ENCODE measurements at regions not wholly inside any gene's neighbourhood (a gene's known extent, or its start where the extent isn't known, plus 50 kb on each side); places are given as distances from the start of the nearest gene placed in this dataset.
"Not testable (repeated sequence)": the region's sequence is repeated elsewhere in the genome, so short reads cannot be mapped to it uniquely, and the experiment has no call there.

GRCh38 chr5:104611135-104611767, 1048.7 kb upstream of the NUDT12 start:
- DNase-seq: no peak

- DNase-seq: no peak
Observed at GRCh38 chr5:104606258-104606829, 1043.8 kb upstream of the NUDT12 start.

GRCh38 chr5:104599726-104600125, 1037.1 kb upstream of the NUDT12 start:
- DNase-seq: no peak

DNA sequence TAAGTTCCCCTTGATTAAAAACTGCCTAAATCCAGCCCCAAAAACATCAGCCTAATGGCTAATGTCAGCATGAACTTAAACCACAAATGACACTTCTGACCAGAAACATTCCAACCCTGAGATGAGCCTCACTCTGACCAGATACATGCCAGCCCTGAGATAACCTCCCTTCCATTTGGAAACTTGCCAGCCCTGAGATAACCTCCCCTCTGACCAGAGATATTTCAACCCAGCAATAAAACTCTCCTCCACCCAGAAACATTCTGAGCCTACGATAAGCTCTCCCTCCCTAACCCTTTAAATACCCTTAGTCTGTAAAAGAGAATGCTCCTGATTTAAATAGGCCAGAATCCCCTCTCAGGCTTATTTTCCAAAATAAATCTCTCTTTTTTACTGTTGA, 1035.7 kb upstream of the NUDT12 start:
- DNase-seq: no peak

- DNase-seq: no peak
Observed at GRCh38 chr5:104594850-104595249, 1032.3 kb upstream of the NUDT12 start.

GRCh38 chr5:104576677-104577076, 1014.1 kb upstream of the NUDT12 start:
- DNase-seq: no peak

- no peak for DNase-seq
Observed at GRCh38 chr5:104573949-104574709, 1011.5 kb upstream of the NUDT12 start.

DNA sequence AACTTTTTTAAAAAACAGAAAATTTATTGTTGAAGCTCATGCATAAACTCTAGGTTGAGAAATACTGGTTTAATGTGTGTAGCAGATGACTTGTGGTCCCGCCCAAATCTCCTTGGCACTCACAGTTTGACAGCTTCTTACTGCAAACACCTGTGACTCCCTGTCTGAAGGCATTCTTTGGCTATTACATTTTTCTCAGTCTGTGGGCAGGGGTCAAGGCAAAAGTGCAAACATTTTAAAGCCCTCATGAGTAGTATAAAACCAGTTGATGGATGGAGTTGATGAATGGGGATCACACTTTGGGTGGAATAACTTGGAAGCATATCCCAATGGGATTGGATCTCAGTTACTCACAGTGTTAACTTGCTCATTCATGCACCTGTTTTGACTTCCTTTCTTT, 1007.0 kb upstream of the NUDT12 start:
- no peak for DNase-seq

- no peak for DNase-seq
Observed at GRCh38 chr5:104564530-104564929, 1001.9 kb upstream of the NUDT12 start.

GRCh38 chr5:104556957-104557356, 994.4 kb upstream of the NUDT12 start:
- DNase-seq: no peak

DNA sequence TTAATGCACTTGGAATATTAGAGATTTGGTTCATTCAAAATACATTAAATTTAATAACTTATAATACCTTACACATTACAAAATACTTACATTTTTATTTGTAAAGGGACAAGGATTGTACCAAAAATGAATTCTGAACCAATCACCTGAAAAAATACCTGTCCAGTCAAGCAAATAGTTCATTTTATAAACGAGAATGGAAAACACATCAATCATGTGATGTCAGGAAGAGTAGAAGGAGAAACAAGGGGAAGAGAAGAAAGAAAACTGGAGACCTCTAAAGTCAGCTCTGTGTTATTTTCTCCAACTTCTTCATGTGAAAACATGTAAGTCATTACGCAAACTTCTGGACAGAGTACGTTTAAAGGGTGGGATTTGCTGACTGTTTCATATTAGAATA, 989.0 kb upstream of the NUDT12 start:
- DNase-seq: no peak

- DNase-seq: not testable (repeated sequence)
Observed at GRCh38 chr5:104546871-104547270, 984.3 kb upstream of the NUDT12 start.

- no peak for DNase-seq
Observed at GRCh38 chr5:104541141-104541785, 978.7 kb upstream of the NUDT12 start.

GRCh38 chr5:104540448-104540847, 977.9 kb upstream of the NUDT12 start:
- DNase-seq: no peak

DNA sequence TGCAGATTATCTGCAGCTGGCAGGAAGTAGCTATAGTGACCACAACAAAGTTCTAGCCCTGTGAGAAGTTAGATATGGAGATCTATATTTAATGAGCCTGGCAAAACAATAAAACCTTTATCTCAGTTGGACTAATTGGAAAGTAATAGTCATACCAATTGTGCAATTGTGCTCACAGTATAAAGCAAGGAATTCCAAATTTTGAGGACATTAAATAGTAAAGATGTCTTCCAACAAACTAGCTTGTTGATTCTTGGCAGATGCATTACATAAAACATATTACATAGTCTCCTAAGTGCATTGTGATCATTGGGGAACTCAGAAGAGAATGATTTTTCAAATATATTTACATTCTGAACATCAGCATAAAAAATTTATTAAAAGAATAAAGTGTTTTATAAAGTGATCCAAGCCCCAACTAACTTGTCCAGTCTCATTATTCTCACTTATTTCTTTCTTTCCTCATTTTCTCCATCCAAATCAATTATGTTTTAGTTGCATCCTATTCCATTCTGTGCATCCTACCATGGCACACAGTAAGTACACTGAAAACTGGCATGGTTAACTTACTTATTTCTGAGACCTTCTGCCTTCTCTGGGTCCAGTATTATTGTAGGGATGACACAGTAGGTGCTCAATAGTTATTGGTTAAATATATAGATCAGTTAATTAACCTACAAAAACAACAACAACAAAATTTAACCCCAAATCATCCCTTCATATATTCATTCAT, 977.2 kb upstream of the NUDT12 start:
- DNase-seq: no peak

- no peak for DNase-seq
Observed at GRCh38 chr5:104538734-104539133, 976.1 kb upstream of the NUDT12 start.

DNA sequence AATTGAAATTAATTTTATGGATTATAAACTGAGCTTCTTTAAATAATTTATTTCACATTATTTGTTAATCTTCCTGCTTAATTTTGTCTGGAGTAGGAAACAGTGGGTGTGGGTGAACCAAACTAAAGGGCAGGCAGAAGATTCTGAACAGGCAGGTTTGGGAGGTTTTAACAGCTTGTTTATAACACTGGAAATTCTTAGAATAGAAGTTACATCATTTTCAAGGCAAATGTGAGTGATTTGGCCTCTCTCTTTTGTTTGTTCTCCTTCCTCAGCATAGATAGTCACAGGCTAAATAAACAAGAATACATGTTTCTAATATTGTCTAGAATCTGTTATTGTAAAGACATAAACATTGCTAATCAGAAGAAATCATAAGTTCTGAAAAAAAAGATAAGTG, 970.9 kb upstream of the NUDT12 start:
- no peak for DNase-seq

GRCh38 chr5:104526866-104527265, 964.3 kb upstream of the NUDT12 start:
- DNase-seq: no peak

DNA sequence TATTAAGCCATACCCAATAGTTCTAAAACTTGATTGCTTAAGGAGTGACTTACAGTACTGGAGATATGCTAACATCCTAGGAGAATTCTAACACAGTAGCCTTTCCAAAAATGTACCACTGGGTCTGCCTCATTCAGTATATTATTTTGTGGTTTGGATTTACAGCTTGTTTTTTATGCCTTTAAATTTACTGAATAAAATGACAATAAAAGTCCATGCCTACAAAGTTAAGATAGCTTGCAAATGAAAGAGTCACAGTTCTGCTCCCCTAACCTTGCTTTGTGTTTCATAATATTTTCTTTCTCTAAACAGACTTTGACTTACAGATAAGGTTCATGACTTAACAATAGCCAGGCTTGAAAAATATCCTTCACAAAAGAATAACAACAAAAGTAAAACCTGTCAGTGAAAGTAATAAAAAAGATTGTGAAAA, 951.1 kb upstream of the NUDT12 start:
- no peak for DNase-seq

DNA sequence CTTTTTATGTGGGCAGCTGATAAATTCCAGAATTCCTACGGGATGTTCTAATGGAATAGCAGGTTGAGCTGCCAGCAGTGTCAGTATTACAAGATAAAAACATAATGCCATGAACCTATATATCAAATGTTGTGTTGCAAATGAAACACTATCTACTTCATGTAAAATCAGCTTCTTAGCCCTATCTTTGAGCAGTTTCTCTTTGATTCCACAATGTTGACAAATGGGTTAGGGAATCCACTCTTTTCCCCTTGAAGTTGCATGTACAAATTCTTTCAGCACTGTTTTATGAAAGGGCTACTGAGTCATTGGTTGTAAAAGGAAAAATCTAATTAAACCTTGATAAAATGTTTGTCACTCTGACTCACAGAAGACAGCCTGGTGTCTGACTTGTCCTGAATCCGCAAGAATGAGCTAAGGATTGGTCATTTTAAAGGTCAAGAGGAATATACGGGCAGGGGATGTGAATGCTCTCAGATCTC, 950.6 kb upstream of the NUDT12 start:
- no peak for DNase-seq

- no peak for DNase-seq
Observed at GRCh38 chr5:104512063-104512825, 949.7 kb upstream of the NUDT12 start.

- DNase-seq: no peak
Observed at GRCh38 chr5:104498281-104498680, 935.7 kb upstream of the NUDT12 start.
